GM23248 (cell line): ENCODE measurements at regions not wholly inside any gene's neighbourhood (a gene's known extent, or its start where the extent isn't known, plus 50 kb on each side); places are given as distances from the start of the nearest gene placed in this dataset.

Experiments
- EZH2 ChIP-seq: fragments of 200-600 bp; sonication (generic); IDR thresholded peaks from 2 replicates; pipeline ENCODE4 v1.6.1; 2018; ENCODE audit warnings: antibody characterized with exemption, mild to moderate bottlenecking; ENCODE audit not compliant: insufficient read depth, poor library complexity, severe bottlenecking
- EZH2phosphoT487 ChIP-seq: fragments of 200-600 bp; sonication (generic); IDR thresholded peaks from 2 replicates; pipeline ENCODE4 v1.6.1; 2018; ENCODE audit warnings: antibody characterized with exemption, moderate library complexity, mild to moderate bottlenecking, low read depth; ENCODE audit not compliant: insufficient read depth

GRCh38 chr20:61189534-61189933, 62.5 kb upstream of the CDH4 start:
- TF ChIP-seq EZH2 (no peak), EZH2phosphoT487 (no peak)
